Activated CD4-positive, alpha-beta T cell treated with anti-CD3 and anti-CD28 coated beads for 36 hours (primary cell): ENCODE measurements at regions not wholly inside any gene's neighbourhood (a gene's known extent, or its start where the extent isn't known, plus 50 kb on each side); places are given as distances from the start of the nearest gene placed in this dataset.

Experiments used
- ATAC-seq: fragments of 200-7000 bp; cut with Tn5 transposase; one replicate; pipeline ENCODE4 v1.10.0; 2021; ENCODE audit warnings: mild to moderate bottlenecking, moderate library complexity
- CTCF ChIA-PET: fragments of 350-600 bp; sonication (Branson Sonifier 250); formaldehyde crosslinking; loops from one replicate; lab custom pipeline; 2021; ENCODE audit warnings: antibody characterized with exemption; lab: Charles Lee
- POLR2A ChIA-PET: fragments of 350-600 bp; sonication (Branson Sonifier 250); formaldehyde crosslinking; loops from one replicate; lab custom pipeline; 2021; ENCODE audit warnings: antibody characterized with exemption, inconsistent platforms; lab: Charles Lee
- DNase-seq: peaks from one replicate; pipeline ENCODE4 v3.0.0-alpha.2; 2020
- H3K27ac Mint-ChIP-seq: one replicate; pipeline ENCODE4 v1.8.0; 2021; ENCODE audit warnings: mixed read lengths
- H3K27me3 Mint-ChIP-seq: one replicate; pipeline ENCODE4 v1.8.0; 2021; ENCODE audit warnings: mixed read lengths
- H3K36me3 Mint-ChIP-seq: one replicate; pipeline ENCODE4 v1.8.0; 2021; ENCODE audit warnings: low read depth, mixed read lengths
- H3K4me1 Mint-ChIP-seq: one replicate; pipeline ENCODE4 v1.8.0; 2021; ENCODE audit warnings: mixed read lengths
- H3K4me3 Mint-ChIP-seq: one replicate; pipeline ENCODE4 v1.8.0; 2021; ENCODE audit warnings: mild to moderate bottlenecking, moderate library complexity, mixed read lengths
- H3K9me3 Mint-ChIP-seq: one replicate; pipeline ENCODE4 v1.8.0; 2021; ENCODE audit warnings: low read depth, mixed read lengths
- intact Hi-C, 2 experiments: fragments of 100-400 bp; cut with DNase I in 1 of 2; cut with micrococcal nuclease in 1 of 2; formaldehyde crosslinking; loops; one replicate each; pipeline versions ENCODE4 v1.14.2 to v1.15.1; 2022 to 2024; cut with DNase I, micrococcal nuclease

DNA sequence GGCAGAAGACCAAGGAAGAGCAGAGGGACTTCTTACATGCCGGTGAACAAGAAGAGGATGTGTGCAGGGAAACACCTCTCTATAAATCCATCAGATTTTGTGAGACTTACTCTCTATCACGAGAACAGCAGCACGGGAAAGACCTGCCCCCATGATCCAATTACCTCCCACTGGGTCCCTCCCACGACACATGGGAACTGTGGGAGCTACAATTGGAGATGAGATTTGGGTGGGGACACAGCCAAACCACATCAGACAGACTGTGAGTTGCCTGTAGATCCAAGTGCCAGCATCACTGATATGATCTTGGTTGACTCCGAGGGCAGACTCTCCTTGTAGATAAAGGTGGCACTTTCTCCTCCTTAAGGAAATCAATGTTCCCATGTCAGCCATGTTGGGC, 414.8 kb upstream of the JARID2 start:
- POLR2A ChIA-PET, result no interaction called here
- Mint-ChIP-seq H3K27me3 (no peaks in the 10 kb centered on the region), H3K27ac (no peak overlapping the region), H3K36me3 (no peaks in the 10 kb centered on the region), H3K9me3 (no peaks in the 10 kb centered on the region), H3K4me3 (no peak overlapping the region), H3K4me1 (no peaks in the 10 kb centered on the region)
- intact Hi-C loops, result no loop called here
- ATAC-seq, result no peak
- DNase-seq, result no peak
- CTCF ChIA-PET, result no interaction called here

- intact Hi-C loops, result no loop called here
- Mint-ChIP-seq H3K27ac (no peak overlapping the region), H3K36me3 (no peaks in the 10 kb centered on the region), H3K4me1 (peaks cover 2% of the 10 kb centered on the region), H3K9me3 (no peaks in the 10 kb centered on the region), H3K27me3 (no peaks in the 10 kb centered on the region), H3K4me3 (no peak overlapping the region)
- POLR2A ChIA-PET, result no interaction called here
- no peak for ATAC-seq
- no peak for DNase-seq
- CTCF ChIA-PET, result interaction anchor here (1.3 kb wide), 1 partner anchor 42 kb away, joined by 3 read pairs; no protein-coding TSS in a partner anchor
These were observed 413.9 kb upstream of the JARID2 start for GRCh38 chr6:14831937-14832336.

- no peak for DNase-seq
- POLR2A ChIA-PET, result no interaction called here
- ATAC-seq, result no peak
- no peaks in the 10 kb centered on the region for H3K9me3 Mint-ChIP-seq
- H3K27me3 Mint-ChIP-seq, result peaks cover under 1% of the 10 kb centered on the region
- CTCF ChIA-PET, result interaction anchor here (1.3 kb wide), 1 partner anchor 42 kb away, joined by 3 read pairs; no protein-coding TSS in a partner anchor
- no peak overlapping the region for H3K27ac Mint-ChIP-seq
- no peaks in the 10 kb centered on the region for H3K36me3 Mint-ChIP-seq
- peaks cover 6% of the 10 kb centered on the region for H3K4me1 Mint-ChIP-seq
- no peak overlapping the region for H3K4me3 Mint-ChIP-seq
- intact Hi-C loops, result no loop called here
These were observed 413.4 kb upstream of the JARID2 start for GRCh38 chr6:14832427-14832826.

DNA sequence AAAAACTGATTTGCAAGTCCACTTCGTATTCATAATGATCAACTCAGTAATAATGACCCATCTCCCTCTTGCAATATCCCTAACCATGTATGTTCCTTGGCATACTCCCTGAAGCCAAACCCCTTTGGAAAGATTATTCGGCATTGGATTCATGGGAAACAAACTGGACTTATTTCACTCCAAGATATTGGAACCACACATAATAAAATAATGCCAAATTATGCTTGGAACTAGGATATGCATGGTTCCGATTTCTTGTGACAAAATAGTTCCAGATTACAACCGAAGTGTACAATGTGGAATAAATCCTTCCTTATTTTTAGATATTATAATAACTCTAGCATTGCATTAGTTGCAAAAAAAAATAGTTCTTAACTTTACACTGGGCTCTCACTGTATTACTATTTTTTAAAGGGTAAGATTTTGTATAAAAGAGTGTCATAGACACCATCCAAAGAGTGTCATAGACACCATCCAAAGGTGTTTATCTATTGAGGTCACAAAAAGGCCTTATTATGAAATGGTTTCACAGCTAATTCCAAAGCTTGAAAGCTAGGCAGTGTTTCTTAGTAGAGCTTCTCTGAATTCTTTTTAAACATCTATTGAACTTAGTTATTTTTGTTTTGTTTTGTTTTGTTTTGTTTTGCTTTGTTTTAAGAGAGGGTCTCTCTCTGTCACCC, 410.9 kb upstream of the JARID2 start:
- CTCF ChIA-PET, result no interaction called here
- Mint-ChIP-seq H3K36me3 (no peaks in the 10 kb centered on the region), H3K27me3 (peaks cover 2% of the 10 kb centered on the region), H3K9me3 (no peaks in the 10 kb centered on the region), H3K27ac (no peak overlapping the region), H3K4me1 (peaks cover 14% of the 10 kb centered on the region), H3K4me3 (no peak overlapping the region)
- ATAC-seq (no peak), DNase-seq (no peak)
- intact Hi-C loops, result no loop called here
- POLR2A ChIA-PET, result interaction anchor here (1.2 kb wide), 1 partner anchor 24 kb away, joined by 4 read pairs; no protein-coding TSS in a partner anchor

DNA sequence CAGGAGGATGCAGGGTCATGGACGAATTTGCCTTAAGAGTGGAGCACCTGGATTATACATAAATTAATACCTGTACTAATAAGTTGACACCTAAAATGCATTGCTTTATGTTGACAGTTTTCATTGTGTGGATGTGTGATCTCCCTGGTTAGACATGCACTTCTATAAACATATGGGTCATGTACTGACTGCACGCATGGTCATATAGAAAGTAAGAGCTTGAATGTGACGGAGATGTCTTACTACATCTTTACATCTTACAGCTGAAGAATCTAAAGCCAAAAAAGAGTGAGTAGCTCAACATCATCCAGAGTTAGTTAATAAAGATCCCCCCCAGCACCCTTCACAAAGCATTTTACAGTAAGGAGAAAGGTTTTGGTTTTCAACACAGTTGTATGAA, 408.4 kb upstream of the JARID2 start:
- Mint-ChIP-seq H3K4me3 (no peak overlapping the region), H3K9me3 (no peaks in the 10 kb centered on the region), H3K4me1 (peaks cover 18% of the 10 kb centered on the region), H3K36me3 (no peaks in the 10 kb centered on the region), H3K27ac (no peak overlapping the region), H3K27me3 (peaks cover 5% of the 10 kb centered on the region)
- CTCF ChIA-PET, result interaction anchor here (0.6 to 0.8 kb wide), 2 partner anchors 126 to 267 kb away, joined by 3 read pairs; no protein-coding TSS in a partner anchor
- DNase-seq (no peak), ATAC-seq (peak; percentile 94)
- POLR2A ChIA-PET, result interaction anchor here (0.8 to 0.9 kb wide), 2 partner anchors 35 to 39 kb away, joined by 3 to 4 read pairs; no protein-coding TSS in a partner anchor
- intact Hi-C loops, result no loop called here

GRCh38 chr6:14838133-14838583, 407.7 kb upstream of the JARID2 start:
- DNase-seq (no peak), ATAC-seq (no peak)
- H3K27me3 Mint-ChIP-seq, result peaks cover 5% of the 10 kb centered on the region
- intact Hi-C loops, result no loop called here
- no peaks in the 10 kb centered on the region for H3K36me3 Mint-ChIP-seq
- H3K9me3 Mint-ChIP-seq, result peaks cover 1% of the 10 kb centered on the region
- ChIA-PET POLR2A (interaction anchor here (0.9 kb wide), 1 partner anchor 35 kb away, joined by 3 read pairs; no protein-coding TSS in a partner anchor), CTCF (interaction anchor here (0.6 kb wide), 1 partner anchor 19 kb away, joined by 3 read pairs; no protein-coding TSS in a partner anchor)
- no peak overlapping the region for H3K27ac Mint-ChIP-seq
- H3K4me1 Mint-ChIP-seq, result peaks cover 18% of the 10 kb centered on the region
- H3K4me3 Mint-ChIP-seq, result no peak overlapping the region

- ATAC-seq (no peak), DNase-seq (no peak)
- Mint-ChIP-seq H3K4me1 (peaks cover 16% of the 10 kb centered on the region), H3K4me3 (no peak overlapping the region), H3K36me3 (no peaks in the 10 kb centered on the region), H3K9me3 (peaks cover 2% of the 10 kb centered on the region), H3K27ac (no peak overlapping the region), H3K27me3 (peaks cover 5% of the 10 kb centered on the region)
- ChIA-PET CTCF (no interaction called here), POLR2A (no interaction called here)
- intact Hi-C loops, result no loop called here
These were observed 403.9 kb upstream of the JARID2 start for GRCh38 chr6:14841901-14842421.

DNA sequence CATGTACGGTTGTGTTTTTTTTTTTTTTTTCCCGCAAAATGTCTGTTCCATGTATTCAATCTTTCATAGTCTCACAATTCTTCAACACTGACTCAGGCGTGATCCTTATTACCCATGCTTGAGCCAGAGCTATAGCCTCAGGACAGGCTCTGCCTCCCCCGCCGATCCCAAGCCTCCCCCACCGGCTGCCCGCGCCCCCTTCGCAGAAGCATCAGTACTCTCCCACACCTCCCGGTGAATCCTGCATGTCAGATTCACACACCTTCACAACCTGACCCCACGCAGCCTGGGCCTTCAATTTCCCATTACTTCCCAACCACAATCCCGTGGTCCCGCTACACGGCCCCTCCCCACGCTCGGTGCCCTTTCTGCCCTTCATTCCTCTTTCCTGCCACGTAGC, 401.5 kb upstream of the JARID2 start:
- Mint-ChIP-seq H3K36me3 (no peaks in the 10 kb centered on the region), H3K4me3 (no peak overlapping the region), H3K9me3 (peaks cover 2% of the 10 kb centered on the region), H3K27me3 (peaks cover 3% of the 10 kb centered on the region), H3K27ac (no peak overlapping the region), H3K4me1 (peaks cover 4% of the 10 kb centered on the region)
- ATAC-seq (no peak), DNase-seq (no peak)
- POLR2A ChIA-PET, result no interaction called here
- intact Hi-C loops, result no loop called here
- CTCF ChIA-PET, result no interaction called here

DNA sequence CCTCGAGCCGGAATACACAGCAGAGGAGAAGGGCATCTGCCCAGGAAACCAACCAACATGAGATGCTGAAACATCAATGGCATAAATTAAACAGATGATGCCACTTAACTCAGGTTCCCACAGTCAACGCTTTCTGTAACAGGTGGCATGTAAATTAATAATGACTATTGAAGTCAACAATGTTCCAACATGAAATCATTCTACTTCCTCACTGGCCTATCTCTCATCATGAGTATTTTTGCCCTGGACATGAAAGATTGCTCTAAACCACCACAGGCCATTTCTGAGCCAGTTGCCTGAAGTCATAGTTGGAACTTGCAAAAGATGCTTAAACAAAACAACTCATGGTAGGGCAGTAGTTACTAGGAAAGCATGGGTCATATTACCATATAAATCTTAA, 397.9 kb upstream of the JARID2 start:
- DNase-seq, result no peak
- CTCF ChIA-PET, result no interaction called here
- H3K36me3 Mint-ChIP-seq, result no peaks in the 10 kb centered on the region
- H3K4me1 Mint-ChIP-seq, result no peaks in the 10 kb centered on the region
- ATAC-seq, result no peak
- peaks cover 2% of the 10 kb centered on the region for H3K9me3 Mint-ChIP-seq
- POLR2A ChIA-PET, result no interaction called here
- intact Hi-C loops, result no loop called here
- H3K27ac Mint-ChIP-seq, result no peak overlapping the region
- H3K4me3 Mint-ChIP-seq, result no peak overlapping the region
- H3K27me3 Mint-ChIP-seq, result no peaks in the 10 kb centered on the region

DNA sequence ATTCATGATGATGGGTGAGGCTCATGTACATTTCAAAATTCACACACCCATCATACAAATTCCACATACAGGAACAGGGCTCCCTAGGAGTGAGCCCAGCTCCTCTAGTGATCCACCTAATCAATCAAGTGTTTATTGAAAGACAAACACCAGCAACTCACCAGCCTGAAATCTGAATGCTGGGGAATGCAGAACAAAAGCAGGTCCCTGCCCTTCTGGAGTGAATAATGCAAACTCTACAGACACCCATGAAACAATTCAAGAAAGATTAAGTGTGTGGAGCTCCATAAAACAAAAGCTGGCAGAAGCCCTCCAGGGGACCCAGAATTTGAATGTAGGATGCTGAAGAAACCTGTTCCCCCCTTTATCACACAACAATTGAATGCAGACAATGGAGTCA, 396.7 kb upstream of the JARID2 start:
- H3K4me1 Mint-ChIP-seq, result no peaks in the 10 kb centered on the region
- H3K27me3 Mint-ChIP-seq, result no peaks in the 10 kb centered on the region
- no peaks in the 10 kb centered on the region for H3K9me3 Mint-ChIP-seq
- no peak overlapping the region for H3K4me3 Mint-ChIP-seq
- ATAC-seq (no peak), DNase-seq (no peak)
- ChIA-PET CTCF (no interaction called here), POLR2A (no interaction called here)
- no peaks in the 10 kb centered on the region for H3K36me3 Mint-ChIP-seq
- H3K27ac Mint-ChIP-seq, result no peak overlapping the region
- intact Hi-C loops, result no loop called here

DNA sequence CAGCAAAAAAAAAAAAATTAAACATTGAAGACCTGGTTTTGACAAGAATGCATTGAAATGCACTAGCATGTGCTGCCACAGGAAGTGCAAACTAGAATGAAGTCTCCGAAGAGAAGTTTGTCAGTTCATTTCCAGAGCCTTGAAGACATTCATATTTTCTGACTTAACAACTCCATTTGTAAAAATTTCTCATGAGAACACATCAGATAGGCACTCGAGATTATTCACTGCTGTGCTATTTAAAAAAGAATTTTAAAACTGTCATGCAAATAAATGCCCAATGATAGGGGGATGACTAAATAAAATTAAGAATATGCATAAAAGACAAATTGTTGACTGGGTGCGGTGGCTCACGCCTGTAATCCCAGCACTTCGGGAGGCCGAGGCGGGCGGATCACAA, 394.6 kb upstream of the JARID2 start:
- no peak overlapping the region for H3K4me3 Mint-ChIP-seq
- DNase-seq (no peak), ATAC-seq (no peak)
- no peaks in the 10 kb centered on the region for H3K27me3 Mint-ChIP-seq
- ChIA-PET POLR2A (no interaction called here), CTCF (interaction anchor here (0.7 kb wide), 1 partner anchor 196 kb away, joined by 4 read pairs; no protein-coding TSS in a partner anchor)
- no peak overlapping the region for H3K27ac Mint-ChIP-seq
- intact Hi-C loops, result no loop called here
- H3K4me1 Mint-ChIP-seq, result peaks cover under 1% of the 10 kb centered on the region
- no peaks in the 10 kb centered on the region for H3K9me3 Mint-ChIP-seq
- H3K36me3 Mint-ChIP-seq, result no peaks in the 10 kb centered on the region

DNA sequence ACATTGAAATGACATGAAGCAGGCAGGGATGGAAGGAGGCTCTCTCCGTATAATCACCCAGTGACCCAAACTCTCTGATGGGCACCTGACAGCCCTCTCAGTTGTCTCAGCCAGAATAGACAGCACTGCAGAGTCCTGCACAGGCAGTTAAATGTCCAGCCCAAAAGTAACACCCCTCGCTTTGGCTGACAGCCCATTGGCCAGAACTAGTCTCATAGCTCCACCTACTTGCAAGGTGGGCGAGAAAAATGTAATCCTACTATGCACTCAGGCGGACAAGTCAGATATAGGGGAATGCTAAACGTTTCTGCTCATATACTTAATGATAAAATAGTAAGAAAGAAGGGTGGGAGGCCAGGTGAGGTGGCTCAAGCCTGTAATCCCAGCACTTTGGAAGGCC, 393.5 kb upstream of the JARID2 start:
- H3K27me3 Mint-ChIP-seq, result no peaks in the 10 kb centered on the region
- DNase-seq, result no peak
- no peak overlapping the region for H3K27ac Mint-ChIP-seq
- ChIA-PET POLR2A (no interaction called here), CTCF (no interaction called here)
- no peak overlapping the region for H3K4me3 Mint-ChIP-seq
- H3K4me1 Mint-ChIP-seq, result peaks cover 11% of the 10 kb centered on the region
- no peak for ATAC-seq
- peaks cover 2% of the 10 kb centered on the region for H3K36me3 Mint-ChIP-seq
- H3K9me3 Mint-ChIP-seq, result no peaks in the 10 kb centered on the region
- intact Hi-C loops, result no loop called here
